HEK293 (cell line): ENCODE measurements at regions not wholly inside any gene's neighbourhood (a gene's known extent, or its start where the extent isn't known, plus 50 kb on each side); places are given as distances from the start of the nearest gene placed in this dataset.

Experiments
- CTCF ChIA-PET: fragments of 350-600 bp; formaldehyde crosslinking; extraction: SDS; loops from one replicate; lab custom pipeline; 2021; ENCODE audit warnings: antibody characterized with exemption; lab: Yijun Ruan, JAX
- POLR2A ChIA-PET: fragments of 300-600 bp; formaldehyde crosslinking; extraction: SDS; loops from one replicate; lab custom pipeline; 2020; ENCODE audit warnings: antibody characterized with exemption, inconsistent platforms; lab: Yijun Ruan, JAX
- H3K27ac ChIP-seq: fragments of 200-500 bp; sonication (Bioruptor generic); 2 replicates; pipeline ENCODE4 v1.5.1; 2014; ENCODE audit warnings: low read depth, low read length, control low read depth, inconsistent platforms; ENCODE audit errors: extremely low read depth
- H3K36me3 ChIP-seq, 2 experiments: fragments of 200-500 bp in 1 of 2; sonication (Bioruptor generic) in 1 of 2; 1 replicate in 1 of 2; 2 replicates in 1 of 2; pipeline ENCODE4 v1.5.1; 2014 to 2017; ENCODE audit warnings: inconsistent platforms in 2 of 2, low read length in 2 of 2; ENCODE audit not compliant: control insufficient read depth in 2 of 2, insufficient read depth in 1 of 2
- H3K4me1 ChIP-seq: fragments of 200-500 bp; sonication (Bioruptor generic); 2 replicates; pipeline ENCODE4 v1.5.1; 2014; ENCODE audit warnings: mild to moderate bottlenecking, low read length, inconsistent platforms; ENCODE audit not compliant: control insufficient read depth, insufficient read depth
- H3K4me3 ChIP-seq: 2 replicates; pipeline ENCODE4 v1.5.1; 2011; ENCODE audit warnings: low read depth, mild to moderate bottlenecking, control low read depth, low read length, moderate library complexity
- H3K9me3 ChIP-seq: fragments of 200-500 bp; sonication (Bioruptor generic); 2 replicates; pipeline ENCODE4 v1.5.1; 2014; ENCODE audit warnings: low read depth, low read length, inconsistent platforms; ENCODE audit not compliant: control insufficient read depth, insufficient read depth
- KLF1 ChIP-seq: fragments of 450-650 bp; formaldehyde crosslinking; IDR thresholded peaks from 2 replicates; pipeline ENCODE4 v1.5.1; 2016; ENCODE audit warnings: missing biosample characterization, missing genetic modification characterization
- KLF8 ChIP-seq: fragments of 450-650 bp; formaldehyde crosslinking; IDR thresholded peaks from 2 replicates; pipeline ENCODE4 v1.5.1; 2016; ENCODE audit warnings: missing biosample characterization, missing genetic modification characterization
- MEIS1 ChIP-seq: sonication (generic); formaldehyde crosslinking; IDR thresholded peaks from 2 replicates; pipeline ENCODE4 v1.8.1; 2022; ENCODE audit warnings: missing genetic modification reagents, mild to moderate bottlenecking, borderline replicate concordance
- PRDM1 ChIP-seq: fragments of 450-650 bp; formaldehyde crosslinking; IDR thresholded peaks from 2 replicates; pipeline ENCODE4; 2016; ENCODE audit warnings: missing biosample characterization, missing genetic modification characterization
- YY1 ChIP-seq: fragments of 450-650 bp; formaldehyde crosslinking; IDR thresholded peaks from 2 replicates; pipeline ENCODE4 v1.5.1; 2018; ENCODE audit warnings: missing biosample characterization, missing genetic modification characterization
- YY2 ChIP-seq: fragments of 450-650 bp; formaldehyde crosslinking; IDR thresholded peaks from 2 replicates; pipeline ENCODE4 v1.5.1; 2016; ENCODE audit warnings: missing biosample characterization, missing genetic modification characterization
- ZBTB17 ChIP-seq: fragments of 450-650 bp; formaldehyde crosslinking; IDR thresholded peaks from 2 replicates; pipeline ENCODE4 v1.5.1; 2016; ENCODE audit warnings: missing biosample characterization, missing genetic modification characterization
- ZBTB49 ChIP-seq: fragments of 450-650 bp; formaldehyde crosslinking; IDR thresholded peaks from 2 replicates; pipeline ENCODE4 v1.5.1; 2016; ENCODE audit warnings: missing biosample characterization, missing genetic modification characterization, low read depth
- ZBTB8A ChIP-seq: fragments of 450-650 bp; formaldehyde crosslinking; IDR thresholded peaks from 2 replicates; pipeline ENCODE4 v1.5.1; 2016; ENCODE audit warnings: missing biosample characterization, missing genetic modification characterization
- ZFP37 ChIP-seq: fragments of 450-650 bp; formaldehyde crosslinking; IDR thresholded peaks from 2 replicates; pipeline ENCODE4 v1.5.1; 2016; ENCODE audit warnings: missing biosample characterization, missing genetic modification characterization
- ZNF133 ChIP-seq: fragments of 450-650 bp; formaldehyde crosslinking; IDR thresholded peaks from 2 replicates; pipeline ENCODE4 v1.5.1; 2016; ENCODE audit warnings: missing biosample characterization, missing genetic modification characterization
- ZNF157 ChIP-seq: fragments of 450-650 bp; formaldehyde crosslinking; IDR thresholded peaks from 2 replicates; pipeline ENCODE4 v1.5.1; 2016; ENCODE audit warnings: missing biosample characterization, missing genetic modification characterization
- ZNF169 ChIP-seq: fragments of 450-650 bp; formaldehyde crosslinking; IDR thresholded peaks from 2 replicates; pipeline ENCODE4 v1.5.1; 2016; ENCODE audit warnings: missing biosample characterization, missing genetic modification characterization
- ZNF175 ChIP-seq: fragments of 450-650 bp; formaldehyde crosslinking; IDR thresholded peaks from 2 replicates; pipeline ENCODE4 v1.5.1; 2016; ENCODE audit warnings: missing biosample characterization, missing genetic modification characterization
- ZNF239 ChIP-seq: fragments of 450-650 bp; formaldehyde crosslinking; IDR thresholded peaks from 2 replicates; pipeline ENCODE4 v1.5.1; 2016; ENCODE audit warnings: missing biosample characterization, missing genetic modification characterization
- ZNF248 ChIP-seq: fragments of 450-650 bp; formaldehyde crosslinking; IDR thresholded peaks from 2 replicates; pipeline ENCODE4 v1.5.1; 2017; ENCODE audit warnings: missing biosample characterization, missing genetic modification characterization
- ZNF311 ChIP-seq: fragments of 450-650 bp; formaldehyde crosslinking; IDR thresholded peaks from 2 replicates; pipeline ENCODE4 v1.5.1; 2017; ENCODE audit warnings: missing biosample characterization, missing genetic modification characterization, borderline replicate concordance
- ZNF426 ChIP-seq: fragments of 450-650 bp; formaldehyde crosslinking; IDR thresholded peaks from 2 replicates; pipeline ENCODE4 v1.5.1; 2017; ENCODE audit warnings: missing biosample characterization, missing genetic modification characterization, mild to moderate bottlenecking, inconsistent platforms, moderate library complexity
- ZNF501 ChIP-seq: fragments of 450-650 bp; formaldehyde crosslinking; IDR thresholded peaks from 2 replicates; pipeline ENCODE4 v1.5.1; 2016; ENCODE audit warnings: missing biosample characterization, missing genetic modification characterization
- ZNF747 ChIP-seq: fragments of 450-650 bp; formaldehyde crosslinking; IDR thresholded peaks from 2 replicates; pipeline ENCODE4 v1.5.1; 2016; ENCODE audit warnings: missing biosample characterization, missing genetic modification characterization
- ZNF777 ChIP-seq: fragments of 450-650 bp; formaldehyde crosslinking; IDR thresholded peaks from 2 replicates; pipeline ENCODE4 v1.5.1; 2017; ENCODE audit warnings: missing biosample characterization, missing genetic modification characterization, borderline replicate concordance
- ZSCAN5A ChIP-seq: fragments of 450-650 bp; formaldehyde crosslinking; IDR thresholded peaks from 2 replicates; pipeline ENCODE4 v1.5.1; 2016; ENCODE audit warnings: missing biosample characterization, missing genetic modification characterization
- TF ChIP-seq, protein P1 (sequence below): fragments of 450-650 bp; formaldehyde crosslinking; IDR thresholded peaks from 2 replicates; pipeline ENCODE4 v1.5.0; 2017; ENCODE audit warnings: missing biosample characterization, missing genetic modification characterization, borderline replicate concordance
- TF ChIP-seq, protein P2 (sequence below): fragments of 450-650 bp; formaldehyde crosslinking; IDR thresholded peaks from 2 replicates; pipeline ENCODE4 v1.5.1; 2017; ENCODE audit warnings: missing biosample characterization, missing genetic modification characterization

DNA sequence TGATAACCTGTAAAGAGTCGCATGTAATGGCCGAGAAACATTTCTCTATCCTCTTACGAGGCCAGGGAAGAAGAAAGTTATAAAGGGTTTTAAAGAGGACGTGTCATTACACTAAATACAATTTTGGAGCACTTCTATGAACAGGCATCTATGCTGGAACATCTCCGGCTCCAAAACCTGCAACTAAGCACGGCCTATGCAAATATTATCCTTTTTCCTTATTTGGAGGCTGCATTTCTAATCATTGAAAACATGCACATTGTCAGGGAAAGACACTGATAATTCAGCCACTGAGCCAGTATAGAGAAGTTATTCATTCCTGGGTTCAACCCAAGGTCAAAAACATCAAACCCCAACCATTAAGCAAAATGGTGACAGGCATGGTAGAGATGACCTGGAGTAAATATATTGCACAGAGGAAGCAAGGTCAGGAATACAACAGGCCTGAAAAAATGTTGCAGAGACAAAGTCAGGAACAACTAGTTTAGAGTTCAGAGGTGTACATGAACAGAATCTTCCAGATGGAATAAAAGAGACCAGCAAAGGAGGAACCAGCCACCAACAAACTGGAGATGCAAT, 674.1 kb downstream of the NR2F1-AS1 start:
- Histone ChIP-seq H3K9me3 (no peaks in the 10 kb centered on the region), H3K4me3 (no peak overlapping the region), H3K36me3 (no peaks in the 10 kb centered on the region), H3K4me1 (no peaks in the 10 kb centered on the region), H3K27ac (no peak overlapping the region)
- ChIA-PET CTCF (interaction anchor here (0.7 kb wide), 1 partner anchor 343 kb away, joined by 3 read pairs; no protein-coding TSS in a partner anchor), POLR2A (no interaction called here)
- TF ChIP-seq ZNF239 (no peak), ZNF747 (tag by site-specific recombination) (no peak), KLF8 (tag by site-specific recombination) (no peak), ZNF133 (no peak), ZSCAN5A (tag by site-specific recombination) (no peak), ZNF248 (tag by site-specific recombination) (no peak), PRDM1 (tag by site-specific recombination) (no peak), KLF1 (tag by site-specific recombination) (no peak), ZBTB49 (tag by site-specific recombination) (no peak), YY1 (tag by site-specific recombination) (no peak), ZNF777 (tag by site-specific recombination) (no peak), ZFP37 (tag by site-specific recombination) (no peak), ZBTB17 (tag by site-specific recombination) (no peak), ZNF311 (tag by site-specific recombination) (no peak), ZNF175 (tag by site-specific recombination) (no peak)
- TF ChIP-seq, protein P1, sequence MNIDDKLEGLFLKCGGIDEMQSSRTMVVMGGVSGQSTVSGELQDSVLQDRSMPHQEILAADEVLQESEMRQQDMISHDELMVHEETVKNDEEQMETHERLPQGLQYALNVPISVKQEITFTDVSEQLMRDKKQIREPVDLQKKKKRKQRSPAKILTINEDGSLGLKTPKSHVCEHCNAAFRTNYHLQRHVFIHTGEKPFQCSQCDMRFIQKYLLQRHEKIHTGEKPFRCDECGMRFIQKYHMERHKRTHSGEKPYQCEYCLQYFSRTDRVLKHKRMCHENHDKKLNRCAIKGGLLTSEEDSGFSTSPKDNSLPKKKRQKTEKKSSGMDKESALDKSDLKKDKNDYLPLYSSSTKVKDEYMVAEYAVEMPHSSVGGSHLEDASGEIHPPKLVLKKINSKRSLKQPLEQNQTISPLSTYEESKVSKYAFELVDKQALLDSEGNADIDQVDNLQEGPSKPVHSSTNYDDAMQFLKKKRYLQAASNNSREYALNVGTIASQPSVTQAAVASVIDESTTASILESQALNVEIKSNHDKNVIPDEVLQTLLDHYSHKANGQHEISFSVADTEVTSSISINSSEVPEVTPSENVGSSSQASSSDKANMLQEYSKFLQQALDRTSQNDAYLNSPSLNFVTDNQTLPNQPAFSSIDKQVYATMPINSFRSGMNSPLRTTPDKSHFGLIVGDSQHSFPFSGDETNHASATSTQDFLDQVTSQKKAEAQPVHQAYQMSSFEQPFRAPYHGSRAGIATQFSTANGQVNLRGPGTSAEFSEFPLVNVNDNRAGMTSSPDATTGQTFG (tag by site-specific recombination) = no peak
- TF ChIP-seq, protein P2, sequence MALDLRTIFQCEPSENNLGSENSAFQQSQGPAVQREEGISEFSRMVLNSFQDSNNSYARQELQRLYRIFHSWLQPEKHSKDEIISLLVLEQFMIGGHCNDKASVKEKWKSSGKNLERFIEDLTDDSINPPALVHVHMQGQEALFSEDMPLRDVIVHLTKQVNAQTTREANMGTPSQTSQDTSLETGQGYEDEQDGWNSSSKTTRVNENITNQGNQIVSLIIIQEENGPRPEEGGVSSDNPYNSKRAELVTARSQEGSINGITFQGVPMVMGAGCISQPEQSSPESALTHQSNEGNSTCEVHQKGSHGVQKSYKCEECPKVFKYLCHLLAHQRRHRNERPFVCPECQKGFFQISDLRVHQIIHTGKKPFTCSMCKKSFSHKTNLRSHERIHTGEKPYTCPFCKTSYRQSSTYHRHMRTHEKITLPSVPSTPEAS (tag by site-specific recombination) = no peak
- TF ChIP-seq, all 188 proteins: peak for 0

GRCh38 chr5:92904021-92904420, 677.0 kb downstream of the NR2F1-AS1 start:
- Histone ChIP-seq H3K36me3 (no peaks in the 10 kb centered on the region), H3K4me3 (no peak overlapping the region), H3K9me3 (no peaks in the 10 kb centered on the region), H3K4me1 (no peaks in the 10 kb centered on the region), H3K27ac (no peak overlapping the region)
- ChIA-PET POLR2A (no interaction called here), CTCF (interaction anchor here (0.6 kb wide), 1 partner anchor 594 kb away, joined by 3 read pairs; no protein-coding TSS in a partner anchor)
- no peak for TF ChIP-seq ZNF157
- TF ChIP-seq ZNF501 (tag by site-specific recombination) = no peak
- TF ChIP-seq ZNF426 (tag by site-specific recombination) = no peak
- no peak for TF ChIP-seq ZNF169 (tag by site-specific recombination)
- TF ChIP-seq YY2 (tag by site-specific recombination) = no peak
- no peak for TF ChIP-seq MEIS1 (CRISPR knock-in tag)
- TF ChIP-seq ZBTB8A = no peak
